ENCODE measurements at regions not wholly inside any gene's neighbourhood (a gene's known extent, or its start where the extent isn't known, plus 50 kb on each side); places are given as distances from the start of the nearest gene placed in this dataset.

DNA sequence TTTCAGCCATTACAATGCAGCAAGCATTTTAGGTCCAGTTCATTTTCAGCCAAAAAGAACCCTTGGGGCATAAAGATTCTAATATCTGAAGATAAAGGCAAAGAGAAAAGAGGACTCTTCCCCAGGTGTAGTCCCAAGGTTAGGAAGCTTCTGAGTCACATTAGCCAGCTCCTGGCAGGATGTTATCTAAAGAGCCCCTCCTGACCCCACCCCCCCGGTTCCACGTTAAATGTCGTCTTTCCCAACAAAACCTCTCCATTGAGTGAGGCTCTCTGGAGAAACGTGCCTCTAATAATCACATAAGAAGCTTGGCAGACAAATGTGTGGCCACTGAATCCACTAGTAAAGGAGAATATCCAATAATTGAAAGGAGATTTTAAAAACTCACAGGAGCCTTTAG is 267.7 kb downstream of the GALC start:
- no peak overlapping the region for H3K4me3 Mint-ChIP-seq
- no peaks in the 10 kb centered on the region for H3K9me3 Mint-ChIP-seq (ENCODE audit: low read depth)
- no peaks in the 10 kb centered on the region for H3K4me1 Mint-ChIP-seq (ENCODE audit: low read depth)
- H3K27me3 Mint-ChIP-seq = peaks cover 16% of the 10 kb centered on the region
- H3K36me3 Mint-ChIP-seq = no peaks in the 10 kb centered on the region
- no peak overlapping the region for H3K27ac Mint-ChIP-seq

GRCh38 chr14:87712396-87713090 is 280.4 kb downstream of the GALC start:
- H3K27me3 Mint-ChIP-seq = peaks cover 9% of the 10 kb centered on the region
- H3K9me3 Mint-ChIP-seq (ENCODE audit: low read depth) = no peaks in the 10 kb centered on the region
- no peak overlapping the region for H3K4me3 Mint-ChIP-seq
- H3K4me1 Mint-ChIP-seq (ENCODE audit: low read depth) = no peaks in the 10 kb centered on the region
- H3K36me3 Mint-ChIP-seq = no peaks in the 10 kb centered on the region
- H3K27ac Mint-ChIP-seq = no peak overlapping the region

- Mint-ChIP-seq H3K9me3 (ENCODE audit: low read depth) (peaks cover 6% of the 10 kb centered on the region), H3K4me1 (ENCODE audit: low read depth) (no peaks in the 10 kb centered on the region), H3K36me3 (no peaks in the 10 kb centered on the region), H3K27ac (no peak overlapping the region), H3K4me3 (no peak overlapping the region), H3K27me3 (peaks cover 6% of the 10 kb centered on the region)
These were observed 287.5 kb downstream of the GALC start for GRCh38 chr14:87705439-87705896.

DNA sequence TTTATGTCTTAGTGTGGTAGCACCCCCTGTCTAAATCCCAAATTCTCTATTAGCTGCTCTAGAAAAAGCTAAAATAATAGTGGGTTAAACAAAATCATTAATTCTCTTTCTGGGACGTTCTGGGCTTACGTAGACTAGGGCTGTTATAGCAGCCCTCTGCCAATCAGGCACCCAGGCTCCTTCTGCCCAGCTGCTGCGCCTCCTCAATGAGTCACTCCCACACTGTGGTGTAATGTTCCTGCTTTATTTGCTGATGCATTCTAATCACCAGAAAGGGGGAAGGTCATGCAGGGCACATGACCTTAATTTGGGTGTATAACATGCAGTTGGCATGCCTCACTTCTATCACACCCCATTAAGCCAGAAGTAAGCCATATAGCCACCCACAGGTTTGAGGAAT is 294.5 kb downstream of the GALC start:
- no peaks in the 10 kb centered on the region for H3K4me1 Mint-ChIP-seq (ENCODE audit: low read depth)
- no peaks in the 10 kb centered on the region for H3K9me3 Mint-ChIP-seq (ENCODE audit: low read depth)
- H3K27me3 Mint-ChIP-seq = no peaks in the 10 kb centered on the region
- H3K27ac Mint-ChIP-seq = no peak overlapping the region
- H3K4me3 Mint-ChIP-seq = no peak overlapping the region
- no peaks in the 10 kb centered on the region for H3K36me3 Mint-ChIP-seq

GRCh38 chr14:87696485-87696884 is 296.5 kb downstream of the GALC start:
- Mint-ChIP-seq H3K27ac (no peak overlapping the region), H3K27me3 (no peaks in the 10 kb centered on the region), H3K36me3 (no peaks in the 10 kb centered on the region), H3K4me3 (no peak overlapping the region), H3K9me3 (ENCODE audit: low read depth) (no peaks in the 10 kb centered on the region), H3K4me1 (ENCODE audit: low read depth) (no peaks in the 10 kb centered on the region)

DNA sequence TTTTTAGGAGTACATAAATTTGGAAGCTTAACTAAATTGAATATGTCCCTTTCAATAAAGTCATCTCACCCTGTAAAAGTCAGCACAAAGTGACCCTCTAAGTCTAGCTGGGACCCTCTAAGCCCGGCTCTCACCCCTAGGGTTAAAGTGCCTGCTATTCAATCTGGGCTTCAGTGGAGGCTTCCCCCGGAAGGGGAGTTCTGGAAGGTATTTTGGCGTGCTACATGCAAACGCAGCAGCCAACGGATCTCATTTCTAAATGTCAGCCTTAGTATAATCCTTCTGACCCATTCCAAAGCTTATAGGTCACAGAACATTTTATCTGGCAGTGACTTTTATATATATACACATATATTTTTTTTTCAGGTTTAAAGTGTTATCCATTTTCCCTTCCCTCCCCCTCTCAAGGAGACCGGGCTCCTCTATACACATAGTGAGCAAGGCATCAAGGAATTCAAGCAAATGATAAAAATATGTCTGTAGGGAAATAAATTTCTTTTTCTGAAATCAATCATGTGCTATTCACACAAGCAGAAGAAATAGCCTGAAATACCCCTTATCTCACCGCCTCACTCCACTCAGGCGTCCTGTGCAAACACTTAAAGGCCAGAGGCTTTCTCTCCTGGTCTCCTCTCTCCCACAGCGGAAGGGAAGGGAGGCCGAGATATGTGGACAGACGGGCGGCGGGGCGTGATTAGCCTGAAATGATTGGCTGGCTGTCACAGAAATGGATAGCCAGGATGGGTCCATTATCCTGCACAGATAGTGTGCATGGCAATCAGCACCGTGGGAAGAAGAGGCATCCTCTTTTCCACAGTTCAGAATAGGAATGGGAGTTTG is 301.7 kb downstream of the GALC start:
- H3K4me3 Mint-ChIP-seq = no peak overlapping the region
- no peaks in the 10 kb centered on the region for H3K4me1 Mint-ChIP-seq (ENCODE audit: low read depth)
- no peaks in the 10 kb centered on the region for H3K36me3 Mint-ChIP-seq
- H3K27ac Mint-ChIP-seq = no peak overlapping the region
- H3K9me3 Mint-ChIP-seq (ENCODE audit: low read depth) = no peaks in the 10 kb centered on the region
- H3K27me3 Mint-ChIP-seq = peaks cover 4% of the 10 kb centered on the region

- Mint-ChIP-seq H3K27ac (no peak overlapping the region), H3K27me3 (peaks cover 4% of the 10 kb centered on the region), H3K4me3 (no peak overlapping the region), H3K36me3 (no peaks in the 10 kb centered on the region), H3K9me3 (ENCODE audit: low read depth) (no peaks in the 10 kb centered on the region), H3K4me1 (ENCODE audit: low read depth) (no peaks in the 10 kb centered on the region)
These were observed 302.8 kb downstream of the GALC start for GRCh38 chr14:87690076-87690613.

DNA sequence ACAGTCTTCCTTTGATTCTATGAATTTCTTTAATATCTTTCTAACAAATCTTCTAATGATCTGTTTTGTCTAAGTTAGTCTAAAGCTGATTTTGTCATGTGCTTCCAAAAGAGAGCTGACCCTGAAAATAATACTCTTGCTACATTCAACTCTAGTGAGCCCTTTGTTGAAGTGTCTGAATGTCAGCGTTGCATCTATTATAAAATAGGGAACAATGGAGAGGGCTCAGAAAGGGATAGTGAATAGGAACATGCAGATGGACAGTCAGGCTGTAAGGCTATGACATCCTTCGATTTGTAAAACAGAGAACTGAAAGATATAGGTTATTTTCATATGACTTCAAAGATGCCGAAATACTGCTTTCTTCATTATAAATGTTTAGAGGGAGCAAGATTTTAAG is 304.5 kb downstream of the GALC start:
- Mint-ChIP-seq H3K36me3 (no peaks in the 10 kb centered on the region), H3K4me3 (no peak overlapping the region), H3K27ac (no peak overlapping the region), H3K9me3 (ENCODE audit: low read depth) (no peaks in the 10 kb centered on the region), H3K4me1 (ENCODE audit: low read depth) (no peaks in the 10 kb centered on the region), H3K27me3 (peaks cover 4% of the 10 kb centered on the region)

- no peaks in the 10 kb centered on the region for H3K36me3 Mint-ChIP-seq
- peaks cover 4% of the 10 kb centered on the region for H3K27me3 Mint-ChIP-seq
- H3K4me3 Mint-ChIP-seq = no peak overlapping the region
- no peaks in the 10 kb centered on the region for H3K9me3 Mint-ChIP-seq (ENCODE audit: low read depth)
- no peak overlapping the region for H3K27ac Mint-ChIP-seq
- no peaks in the 10 kb centered on the region for H3K4me1 Mint-ChIP-seq (ENCODE audit: low read depth)
These were observed 305.6 kb downstream of the GALC start for GRCh38 chr14:87687420-87687819.

DNA sequence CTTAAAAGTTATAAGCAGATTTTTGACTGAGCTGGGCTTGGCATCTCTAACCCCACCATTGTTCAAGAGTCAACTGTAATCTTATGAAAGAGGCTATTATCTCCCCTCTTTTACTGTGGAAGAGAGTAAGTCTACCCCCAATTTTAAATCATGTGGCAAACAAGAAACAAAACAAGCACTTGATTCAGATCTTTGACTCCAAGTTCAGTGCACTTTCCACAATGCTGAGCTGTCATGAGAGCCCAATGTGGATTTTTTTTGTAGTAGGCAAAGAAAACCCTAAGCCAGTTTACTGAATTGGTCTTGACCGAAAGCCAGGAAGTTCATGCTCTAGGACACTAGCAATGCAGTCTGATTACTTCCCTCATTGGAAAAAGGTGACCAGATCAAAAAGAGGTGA is 306.2 kb downstream of the GALC start:
- Mint-ChIP-seq H3K4me1 (ENCODE audit: low read depth) (no peaks in the 10 kb centered on the region), H3K27ac (no peak overlapping the region), H3K27me3 (peaks cover 4% of the 10 kb centered on the region), H3K36me3 (no peaks in the 10 kb centered on the region), H3K9me3 (ENCODE audit: low read depth) (no peaks in the 10 kb centered on the region), H3K4me3 (no peak overlapping the region)

DNA sequence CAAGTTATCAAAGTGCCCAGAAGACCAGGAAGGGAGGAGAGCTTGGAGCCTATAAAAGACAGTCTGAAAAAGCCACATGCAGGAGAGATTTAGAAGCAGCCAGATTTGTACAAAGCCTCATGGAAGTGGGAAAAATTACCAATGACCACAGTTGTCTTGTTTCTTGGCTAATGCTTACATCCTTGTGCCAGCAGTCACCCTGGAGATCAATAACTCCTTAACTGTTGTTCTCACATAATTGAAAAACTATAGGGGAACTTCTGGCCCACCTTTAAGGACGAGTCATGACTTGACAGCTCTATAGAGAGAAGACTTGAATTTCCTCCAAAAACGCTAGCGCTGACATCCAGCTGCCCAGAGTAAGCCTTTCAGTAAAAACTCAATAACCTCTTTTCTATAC is 313.1 kb downstream of the GALC start:
- H3K4me1 Mint-ChIP-seq (ENCODE audit: low read depth) = no peaks in the 10 kb centered on the region
- H3K27ac Mint-ChIP-seq = no peak overlapping the region
- no peaks in the 10 kb centered on the region for H3K27me3 Mint-ChIP-seq
- no peak overlapping the region for H3K4me3 Mint-ChIP-seq
- no peaks in the 10 kb centered on the region for H3K36me3 Mint-ChIP-seq
- H3K9me3 Mint-ChIP-seq (ENCODE audit: low read depth) = peaks cover 8% of the 10 kb centered on the region

DNA sequence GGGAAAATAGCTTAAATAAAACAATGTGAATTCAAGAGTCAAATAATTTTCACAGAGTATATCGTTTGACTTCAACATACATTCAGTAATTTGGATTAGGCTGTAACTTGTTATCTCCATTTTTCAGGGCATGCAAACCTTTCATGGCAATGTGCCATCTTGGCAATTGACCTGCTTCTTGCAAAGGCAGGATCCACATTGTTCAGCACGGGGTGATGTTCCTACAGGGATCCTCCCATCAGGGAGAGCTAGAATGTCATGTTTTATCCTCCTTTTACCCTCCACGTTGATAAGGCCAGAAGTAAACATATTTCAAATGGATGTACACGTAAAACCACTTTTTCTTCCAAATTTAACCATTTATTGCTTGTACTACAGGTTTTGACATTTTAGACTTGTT is 314.4 kb downstream of the GALC start:
- no peaks in the 10 kb centered on the region for H3K27me3 Mint-ChIP-seq
- H3K27ac Mint-ChIP-seq = no peak overlapping the region
- peaks cover 8% of the 10 kb centered on the region for H3K9me3 Mint-ChIP-seq (ENCODE audit: low read depth)
- H3K36me3 Mint-ChIP-seq = no peaks in the 10 kb centered on the region
- H3K4me1 Mint-ChIP-seq (ENCODE audit: low read depth) = no peaks in the 10 kb centered on the region
- H3K4me3 Mint-ChIP-seq = no peak overlapping the region

GRCh38 chr14:87676814-87677437 is 316.1 kb downstream of the GALC start:
- no peaks in the 10 kb centered on the region for H3K36me3 Mint-ChIP-seq
- H3K4me3 Mint-ChIP-seq = no peak overlapping the region
- H3K9me3 Mint-ChIP-seq (ENCODE audit: low read depth) = peaks cover 10% of the 10 kb centered on the region
- no peak overlapping the region for H3K27ac Mint-ChIP-seq
- H3K27me3 Mint-ChIP-seq = no peaks in the 10 kb centered on the region
- H3K4me1 Mint-ChIP-seq (ENCODE audit: low read depth) = no peaks in the 10 kb centered on the region

- H3K4me1 Mint-ChIP-seq (ENCODE audit: low read depth) = no peaks in the 10 kb centered on the region
- H3K4me3 Mint-ChIP-seq = no peak overlapping the region
- no peak overlapping the region for H3K27ac Mint-ChIP-seq
- no peaks in the 10 kb centered on the region for H3K36me3 Mint-ChIP-seq
- peaks cover 6% of the 10 kb centered on the region for H3K9me3 Mint-ChIP-seq (ENCODE audit: low read depth)
- H3K27me3 Mint-ChIP-seq = no peaks in the 10 kb centered on the region
These were observed 325.3 kb downstream of the GALC start for GRCh38 chr14:87667659-87668058.

DNA sequence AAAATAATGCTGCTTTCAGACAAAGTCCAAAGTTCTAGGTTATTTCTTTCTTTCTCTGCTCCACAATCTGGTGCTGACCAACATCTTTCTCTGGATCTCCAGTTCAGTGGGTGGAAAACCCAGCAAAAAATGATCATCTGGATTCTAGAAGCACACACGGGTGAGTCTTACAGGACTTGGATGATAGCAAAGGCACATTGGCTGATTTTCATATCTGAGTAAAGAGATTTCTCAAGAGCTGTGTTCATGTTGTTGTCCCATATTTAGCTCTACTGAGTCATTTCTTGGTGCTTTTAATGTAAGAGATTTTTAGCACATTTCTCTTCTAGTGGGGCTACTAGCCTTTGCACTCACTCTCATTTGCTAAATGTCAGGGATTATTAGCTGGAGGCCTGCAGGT is 336.7 kb downstream of the GALC start:
- H3K36me3 Mint-ChIP-seq = no peaks in the 10 kb centered on the region
- peaks cover 4% of the 10 kb centered on the region for H3K27me3 Mint-ChIP-seq
- H3K27ac Mint-ChIP-seq = no peak overlapping the region
- peaks cover 10% of the 10 kb centered on the region for H3K9me3 Mint-ChIP-seq (ENCODE audit: low read depth)
- H3K4me1 Mint-ChIP-seq (ENCODE audit: low read depth) = no peaks in the 10 kb centered on the region
- H3K4me3 Mint-ChIP-seq = no peak overlapping the region
